NT2/D1 (cell line): ENCODE measurements at regions not wholly inside any gene's neighbourhood (a gene's known extent, or its start where the extent isn't known, plus 50 kb on each side); places are given as distances from the start of the nearest gene placed in this dataset.

ENCODE experiments used
- YY1 ChIP-seq: IDR thresholded peaks from 2 replicates; pipeline ENCODE4 v1.6.1; 2011; ENCODE audit not compliant: insufficient read length, insufficient read depth
- ZNF274 ChIP-seq: IDR thresholded peaks from 2 replicates; pipeline ENCODE4 v1.6.1; 2011; ENCODE audit warnings: mild to moderate bottlenecking, low read depth, low read length

DNA sequence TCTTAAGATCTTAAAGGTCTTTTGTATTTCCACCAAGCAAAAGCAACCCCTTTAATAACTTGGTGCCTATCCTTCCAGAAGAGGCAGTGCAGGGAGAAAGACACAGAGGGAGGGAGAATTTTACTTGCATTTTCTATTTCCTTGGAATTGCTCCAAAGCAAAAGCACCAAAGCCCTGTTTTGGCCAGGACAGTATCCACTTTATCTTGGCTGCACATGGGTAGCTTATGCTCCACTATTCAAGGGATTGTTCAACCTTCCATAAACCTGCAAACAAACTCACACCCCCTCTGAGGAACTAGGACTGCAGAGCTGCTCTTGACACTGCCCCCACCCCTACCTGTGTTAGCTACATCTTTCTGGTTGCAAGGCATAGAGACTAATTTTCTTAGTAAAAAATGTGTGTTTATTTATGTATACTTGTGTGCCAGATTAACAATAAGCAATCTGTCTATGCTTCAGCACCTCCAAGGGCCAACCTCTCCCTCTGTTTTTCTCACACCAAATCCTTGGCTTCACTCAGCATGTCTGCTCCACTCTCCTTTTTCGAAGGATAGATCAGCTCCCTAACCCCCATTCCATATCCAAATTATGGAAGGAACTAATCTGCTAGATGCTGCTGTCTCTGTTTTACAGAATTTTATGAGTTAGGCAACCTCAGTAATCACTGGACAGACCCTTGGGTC, 68.1 kb upstream of the KLF12 start:
- no peak for TF ChIP-seq YY1
- TF ChIP-seq ZNF274: no peak
